Tibial artery (tissue), 4 donors: ENCODE measurements at regions not wholly inside any gene's neighbourhood (a gene's known extent, or its start where the extent isn't known, plus 50 kb on each side); places are given as distances from the start of the nearest gene placed in this dataset.

Experiments used
- DNase-seq, 2 donors: peaks; one replicate each; pipeline ENCODE4 v3.0.0-alpha.2; 2019
- H3K27ac ChIP-seq, 2 donors: fragments of 200-600 bp; sonication (generic) in 1 of 2; 1 replicate in 1 of 2; 2 replicates in 1 of 2; pipeline ENCODE4 v1.5.1; 2018 to 2019; ENCODE audit warnings: mild to moderate bottlenecking in 1 of 2
- H3K27me3 ChIP-seq, 2 donors: fragments of 200-600 bp; sonication (generic) in 1 of 2; one replicate each; pipeline versions ENCODE4 v1.5.1 to v1.6.0; 2016 to 2019
- H3K36me3 ChIP-seq, 3 donors: fragments of 200-600 bp; sonication (generic) in 2 of 3; one replicate each; pipeline ENCODE4 v1.5.1; 2016 to 2019; ENCODE audit warnings: mild to moderate bottlenecking in 2 of 3
- H3K4me1 ChIP-seq, 4 donors: fragments of 200-600 bp; sonication (generic) in 2 of 4; 1 replicate in 3 of 4; 2 replicates in 1 of 4; pipeline ENCODE4 v1.5.1; 2016 to 2019
- H3K4me3 ChIP-seq, 2 donors: fragments of 200-600 bp; sonication (generic) in 1 of 2; 1 replicate in 1 of 2; 2 replicates in 1 of 2; pipeline ENCODE4 v1.5.1; 2018 to 2019; ENCODE audit warnings: mild to moderate bottlenecking in 2 of 2
- H3K9me3 ChIP-seq, 3 donors: fragments of 200-600 bp; sonication (generic) in 1 of 3; one replicate each; pipeline ENCODE4 v1.5.1; 2016 to 2019
- intact Hi-C: fragments of 100-400 bp; cut with DNase I; formaldehyde crosslinking; loops from one replicate; pipeline ENCODE4 v1.15.0; 2023; ENCODE audit warnings: low total_unique reads
- TF ChIP-seq, protein P1 (sequence below), 2 experiments: fragments of 200-600 bp in 1 of 2; fragments of 450-650 bp in 1 of 2; IDR thresholded peaks; one replicate each; pipeline ENCODE4 v1.5.1; 2017 to 2019; ENCODE audit warnings: antibody characterized with exemption in 2 of 2, mild to moderate bottlenecking in 1 of 2, moderate library complexity in 1 of 2

DNA sequence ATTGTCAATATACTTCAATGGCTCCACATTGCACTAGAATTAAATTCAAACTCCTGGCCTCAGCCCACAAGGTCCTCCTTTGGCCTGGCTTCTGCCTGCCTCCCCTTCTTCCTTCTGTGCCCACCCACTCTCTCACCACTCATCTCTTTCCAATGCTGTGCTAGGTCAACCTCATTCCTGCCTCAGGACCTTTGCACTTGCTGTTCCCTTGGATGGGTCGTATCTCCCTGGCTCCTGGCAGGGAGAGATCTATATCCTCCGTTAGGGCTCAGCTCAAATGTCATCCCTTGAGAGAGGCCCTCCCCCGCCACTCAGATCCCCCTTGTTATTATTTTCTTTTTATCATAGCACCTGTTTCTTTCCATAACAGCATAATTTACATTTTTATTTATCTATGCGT is 79.9 kb upstream of the LHX5 start:
- intact Hi-C loops, result no loop called here
- TF ChIP-seq, protein P1, sequence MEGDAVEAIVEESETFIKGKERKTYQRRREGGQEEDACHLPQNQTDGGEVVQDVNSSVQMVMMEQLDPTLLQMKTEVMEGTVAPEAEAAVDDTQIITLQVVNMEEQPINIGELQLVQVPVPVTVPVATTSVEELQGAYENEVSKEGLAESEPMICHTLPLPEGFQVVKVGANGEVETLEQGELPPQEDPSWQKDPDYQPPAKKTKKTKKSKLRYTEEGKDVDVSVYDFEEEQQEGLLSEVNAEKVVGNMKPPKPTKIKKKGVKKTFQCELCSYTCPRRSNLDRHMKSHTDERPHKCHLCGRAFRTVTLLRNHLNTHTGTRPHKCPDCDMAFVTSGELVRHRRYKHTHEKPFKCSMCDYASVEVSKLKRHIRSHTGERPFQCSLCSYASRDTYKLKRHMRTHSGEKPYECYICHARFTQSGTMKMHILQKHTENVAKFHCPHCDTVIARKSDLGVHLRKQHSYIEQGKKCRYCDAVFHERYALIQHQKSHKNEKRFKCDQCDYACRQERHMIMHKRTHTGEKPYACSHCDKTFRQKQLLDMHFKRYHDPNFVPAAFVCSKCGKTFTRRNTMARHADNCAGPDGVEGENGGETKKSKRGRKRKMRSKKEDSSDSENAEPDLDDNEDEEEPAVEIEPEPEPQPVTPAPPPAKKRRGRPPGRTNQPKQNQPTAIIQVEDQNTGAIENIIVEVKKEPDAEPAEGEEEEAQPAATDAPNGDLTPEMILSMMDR (IDR thresholded peaks at IDR 0.05), result no peak
- no peak overlapping the region for H3K4me3 ChIP-seq
- peaks cover 0 to 5% (median 4%) of the 10 kb centered on the region in 3 donors for H3K9me3 ChIP-seq
- no peak for DNase-seq
- H3K27ac ChIP-seq, result no peak overlapping the region
- no peaks in the 10 kb centered on the region for H3K4me1 ChIP-seq
- no peaks in the 10 kb centered on the region for H3K36me3 ChIP-seq
- H3K27me3 ChIP-seq, result peaks cover 0 to 9% of the 10 kb centered on the region in 2 donors

- no peak for DNase-seq
- H3K4me3 ChIP-seq, result no peak overlapping the region
- TF ChIP-seq, protein P1 (IDR thresholded peaks at IDR 0.05), result no peak
- H3K9me3 ChIP-seq, result peaks cover 0 to 5% (median 3%) of the 10 kb centered on the region in 3 donors
- H3K36me3 ChIP-seq, result no peaks in the 10 kb centered on the region
- H3K4me1 ChIP-seq, result no peaks in the 10 kb centered on the region
- H3K27ac ChIP-seq, result no peak overlapping the region
- H3K27me3 ChIP-seq, result peaks cover 0 to 9% of the 10 kb centered on the region in 2 donors
- intact Hi-C loops, result no loop called here
These were observed 76.8 kb upstream of the LHX5 start for GRCh38 chr12:113548467-113548866.

DNA sequence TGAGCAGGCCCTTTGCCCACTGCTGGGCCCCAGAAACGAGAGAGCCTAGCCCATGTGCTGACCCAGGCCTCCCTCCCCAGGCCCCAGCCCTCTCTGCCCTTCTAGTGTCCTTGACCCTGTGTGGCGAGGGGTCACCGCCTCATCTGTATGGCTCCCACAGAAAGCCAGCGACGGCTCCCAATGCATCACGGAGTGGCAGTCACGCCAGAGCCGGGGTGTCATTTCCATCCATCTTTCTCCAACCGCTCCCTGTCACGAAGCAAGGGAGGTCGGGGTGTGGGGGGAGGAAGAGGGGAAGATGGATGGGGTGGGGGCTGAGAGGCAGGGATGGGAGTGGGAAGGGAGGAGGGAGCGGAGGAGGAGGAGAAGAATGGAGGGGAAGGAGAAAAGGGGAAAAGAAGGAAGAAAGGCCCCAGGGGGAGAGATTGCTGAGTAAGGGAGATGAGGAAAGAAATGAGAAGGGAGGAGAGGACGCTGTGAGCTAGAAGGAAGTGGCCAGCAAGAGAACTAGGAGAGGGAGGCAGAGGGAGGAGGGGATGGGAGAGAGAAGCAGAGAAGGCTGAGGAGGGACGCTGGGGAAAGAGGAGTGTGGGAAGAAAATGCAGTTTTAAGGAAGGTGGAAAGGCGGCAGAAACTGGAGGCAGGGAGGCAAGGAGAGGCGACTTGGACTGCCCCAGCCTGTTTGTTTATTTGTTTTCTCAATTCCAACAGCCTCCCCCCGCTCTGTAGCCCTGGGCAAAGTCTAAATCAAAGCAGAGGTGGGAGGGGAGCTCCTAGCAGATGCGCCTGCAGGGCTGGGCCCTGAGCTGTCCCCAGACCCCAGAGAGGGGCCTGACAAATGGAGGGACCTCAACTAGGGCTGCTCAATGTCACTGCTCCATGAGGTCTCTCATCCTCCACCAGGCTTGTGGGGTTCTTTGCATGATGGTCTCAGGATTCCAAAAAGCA is 75.5 kb upstream of the LHX5 start:
- intact Hi-C loops, result no loop called here
- peaks cover 0 to 5% (median 3%) of the 10 kb centered on the region in 3 donors for H3K9me3 ChIP-seq
- TF ChIP-seq, protein P1 (IDR thresholded peaks at IDR 0.05), result no peak
- H3K4me1 ChIP-seq, result no peaks in the 10 kb centered on the region
- H3K36me3 ChIP-seq, result no peaks in the 10 kb centered on the region
- peaks cover 0 to 7% of the 10 kb centered on the region in 2 donors for H3K27me3 ChIP-seq
- no peak for DNase-seq
- no peak overlapping the region for H3K4me3 ChIP-seq
- H3K27ac ChIP-seq, result no peak overlapping the region

GRCh38 chr12:113537751-113538087 is 66.0 kb upstream of the LHX5 start:
- TF ChIP-seq, protein P1 (IDR thresholded peaks at IDR 0.05), result no peak
- H3K27ac ChIP-seq, result no peak overlapping the region
- DNase-seq, result no peak
- H3K9me3 ChIP-seq, result peaks cover 0 to 6% (median 0%) of the 10 kb centered on the region in 3 donors
- intact Hi-C loops, result no loop called here
- no peaks in the 10 kb centered on the region for H3K4me1 ChIP-seq
- H3K27me3 ChIP-seq, result peaks cover 0 to 33% of the 10 kb centered on the region in 2 donors
- H3K4me3 ChIP-seq, result no peak overlapping the region
- no peaks in the 10 kb centered on the region for H3K36me3 ChIP-seq

- Histone ChIP-seq H3K9me3 (peaks cover 0 to 6% (median 0%) of the 10 kb centered on the region in 3 donors), H3K27ac (no peak overlapping the region), H3K36me3 (no peaks in the 10 kb centered on the region), H3K4me1 (no peaks in the 10 kb centered on the region), H3K4me3 (no peak overlapping the region), H3K27me3 (peaks cover 0 to 34% of the 10 kb centered on the region in 2 donors)
- DNase-seq, result no peak
- intact Hi-C loops, result no loop called here
- TF ChIP-seq, protein P1 (IDR thresholded peaks at IDR 0.05), result no peak
These were observed 65.5 kb upstream of the LHX5 start for GRCh38 chr12:113537046-113537750.
